Stimulated activated CD4-positive, alpha-beta T cell treated with anti-CD3 and anti-CD28 coated beads, Interleukin-15, amount 100 ng/mL, for 24 hours (primary cell): ENCODE measurements at regions not wholly inside any gene's neighbourhood (a gene's known extent, or its start where the extent isn't known, plus 50 kb on each side); places are given as distances from the start of the nearest gene placed in this dataset.
"Not testable (repeated sequence)": the region's sequence is repeated elsewhere in the genome, so short reads cannot be mapped to it uniquely, and the experiment has no call there.

Experiments used
- DNase-seq: peaks from one replicate; pipeline ENCODE4 v3.0.0-alpha.2; 2020

GRCh38 chr20:17891131-17891530 is 77.5 kb downstream of the SNX5 start:
- not testable (repeated sequence) for DNase-seq

GRCh38 chr20:17890330-17890729 is 78.3 kb downstream of the SNX5 start:
- DNase-seq = no peak

- no peak for DNase-seq
These were observed 79.4 kb downstream of the SNX5 start for GRCh38 chr20:17889226-17889625.

GRCh38 chr20:17888044-17888443 is 80.5 kb downstream of the SNX5 start:
- DNase-seq = no peak

GRCh38 chr20:17887331-17888030 is 81.1 kb downstream of the SNX5 start:
- no peak for DNase-seq

- no peak for DNase-seq
These were observed 83.0 kb downstream of the SNX5 start for GRCh38 chr20:17885544-17885943.

- DNase-seq = no peak
These were observed 83.5 kb downstream of the SNX5 start for GRCh38 chr20:17885076-17885475.

GRCh38 chr20:17884307-17885003 is 84.1 kb downstream of the SNX5 start:
- no peak for DNase-seq

GRCh38 chr20:17883592-17884306 is 84.8 kb downstream of the SNX5 start:
- no peak for DNase-seq

- DNase-seq = no peak
These were observed 85.6 kb downstream of the SNX5 start for GRCh38 chr20:17882834-17883591.

- DNase-seq = no peak
These were observed 86.3 kb downstream of the SNX5 start for GRCh38 chr20:17882065-17882833.

- DNase-seq = no peak
These were observed 86.9 kb downstream of the SNX5 start for GRCh38 chr20:17881741-17882064.

- DNase-seq = peak; percentile 31
These were observed 89.5 kb downstream of the SNX5 start for GRCh38 chr20:17878912-17879602.

- no peak for DNase-seq
These were observed 90.3 kb downstream of the SNX5 start for GRCh38 chr20:17878069-17878911.

GRCh38 chr20:17875981-17876385 is 92.6 kb downstream of the SNX5 start:
- DNase-seq = no peak

- DNase-seq = no peak
These were observed 93.3 kb downstream of the SNX5 start for GRCh38 chr20:17875106-17875980.

GRCh38 chr20:17874271-17875105 is 94.1 kb downstream of the SNX5 start:
- no peak for DNase-seq

- no peak for DNase-seq
These were observed 95.0 kb downstream of the SNX5 start for GRCh38 chr20:17873410-17874270.
